NCI-H1105 treated with DMSO at 0.1 percent for 48 hours (cell line): ENCODE measurements at regions not wholly inside any gene's neighbourhood (a gene's known extent, or its start where the extent isn't known, plus 50 kb on each side); places are given as distances from the start of the nearest gene placed in this dataset.
"Not testable (repeated sequence)": the region's sequence is repeated elsewhere in the genome, so short reads cannot be mapped to it uniquely, and the experiment has no call there.

ENCODE experiments used
- DNase-seq: peaks from one replicate; lab custom pipeline; 2025; lab: John Stamatoyannopoulos, UW

DNA sequence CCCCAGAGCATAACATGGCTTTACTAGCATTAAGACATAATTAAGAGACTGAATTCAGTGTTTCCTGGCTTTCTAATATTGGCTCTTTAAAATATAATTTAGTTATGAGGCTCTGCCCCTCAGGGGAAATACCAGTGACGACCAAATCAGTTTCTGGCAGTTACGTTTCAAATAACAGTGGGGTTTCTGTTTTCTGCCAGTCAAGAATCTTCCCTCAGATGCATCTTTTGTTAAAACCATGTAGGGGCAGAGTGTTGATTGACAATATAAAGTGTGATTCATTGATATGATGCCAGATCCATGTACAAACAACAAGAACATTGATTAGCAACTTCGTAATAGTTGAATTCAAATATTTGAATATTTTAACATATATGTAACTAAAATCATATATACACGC is 1169.7 kb downstream of the DIAPH3 start:
- DNase-seq: no peak

DNA sequence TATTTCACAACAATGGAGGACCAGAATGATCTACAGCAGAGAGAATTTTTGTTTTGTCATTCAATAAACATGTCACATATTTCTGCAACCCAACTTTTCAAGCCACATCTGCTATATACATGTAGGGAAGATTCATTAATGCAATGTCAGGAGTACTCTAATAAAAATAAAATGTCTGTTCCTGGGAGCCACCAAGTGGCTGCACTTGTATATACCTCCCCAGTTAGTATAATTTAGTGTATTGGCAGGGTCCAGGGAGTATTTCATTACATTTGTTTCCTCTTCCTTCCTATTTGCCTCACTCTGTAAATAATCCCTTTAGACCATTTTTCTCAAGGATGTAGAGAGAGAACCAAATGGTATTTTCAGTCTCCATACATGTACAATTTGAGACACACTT is 1169.0 kb downstream of the DIAPH3 start:
- DNase-seq: peak; percentile 19

DNA sequence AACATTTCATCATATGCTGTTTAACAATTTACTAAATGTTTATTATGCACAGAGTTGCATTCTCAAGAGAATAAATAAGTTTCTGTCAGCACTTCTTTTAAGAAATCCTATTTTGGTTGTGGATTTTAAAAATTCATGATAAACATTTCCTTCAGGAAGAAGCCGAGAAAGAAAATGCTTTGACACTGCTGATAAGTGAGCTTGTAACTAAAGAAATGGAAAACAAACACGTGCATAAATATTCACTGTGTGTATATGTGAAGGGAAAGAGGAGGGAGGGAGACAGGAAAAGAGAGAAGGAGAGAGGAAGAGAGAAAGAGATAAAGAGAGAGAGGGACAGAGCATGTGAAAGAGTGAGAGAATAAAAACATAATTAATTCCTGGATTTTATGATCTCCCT is 1165.0 kb downstream of the DIAPH3 start:
- no peak for DNase-seq

DNA sequence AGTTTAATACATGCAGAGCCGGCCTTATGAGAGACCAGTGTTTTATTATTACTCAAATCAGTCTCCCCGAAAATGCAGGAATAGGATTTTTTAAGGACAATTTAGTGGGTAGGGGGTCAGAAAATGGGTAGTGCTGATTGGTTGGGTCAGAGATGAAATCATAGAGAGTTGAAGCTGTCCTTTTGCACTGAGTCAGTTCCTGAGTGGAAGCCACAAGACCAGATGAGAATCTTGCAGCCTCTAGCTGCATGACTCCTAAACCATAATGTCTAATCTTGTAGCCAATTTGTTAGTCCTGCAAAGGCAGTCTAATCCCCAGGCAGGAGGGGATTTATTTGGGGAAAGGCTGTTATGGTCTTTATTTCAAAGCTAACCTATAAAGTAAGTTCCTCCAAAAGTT is 1163.9 kb downstream of the DIAPH3 start:
- no peak for DNase-seq

DNA sequence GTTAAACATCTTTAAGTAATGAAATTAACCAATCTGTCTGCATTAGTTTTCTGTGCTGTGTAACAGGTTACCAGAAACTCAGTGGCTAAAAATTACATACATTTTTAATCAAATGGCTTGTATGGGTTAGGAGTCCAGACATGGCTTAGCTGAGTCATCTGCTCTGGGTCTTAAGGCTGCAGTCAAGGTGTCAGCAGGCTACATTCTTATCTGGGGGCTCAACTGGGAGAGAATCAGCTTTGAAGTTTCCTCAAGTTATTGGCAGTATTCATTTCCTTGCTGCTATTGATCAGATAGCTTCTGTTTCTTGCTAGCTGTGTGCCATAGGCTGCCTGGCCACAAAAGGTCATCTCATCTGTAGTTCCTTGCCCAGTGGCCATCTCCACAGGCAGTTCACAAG is 1163.0 kb downstream of the DIAPH3 start:
- no peak for DNase-seq

DNA sequence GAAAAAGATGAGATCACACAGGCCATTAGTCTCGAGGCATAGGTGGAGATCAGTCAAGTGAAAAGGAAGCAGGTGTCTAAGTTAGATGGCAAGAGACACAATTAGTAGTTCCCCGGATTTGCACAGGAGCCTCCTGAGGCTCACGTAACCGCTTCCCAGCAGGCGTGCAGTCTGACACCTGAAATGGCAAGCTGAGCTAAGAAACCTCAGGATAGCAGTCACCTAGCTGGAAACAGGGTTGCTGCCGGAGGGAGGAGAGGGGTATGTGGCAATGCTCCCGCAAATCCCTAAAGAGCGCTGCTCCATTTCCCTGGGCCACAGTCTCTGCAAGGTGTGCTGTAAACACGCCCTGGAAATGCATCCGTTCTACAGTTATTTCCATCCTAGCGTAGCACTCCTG is 1151.0 kb downstream of the DIAPH3 start:
- no peak for DNase-seq

DNA sequence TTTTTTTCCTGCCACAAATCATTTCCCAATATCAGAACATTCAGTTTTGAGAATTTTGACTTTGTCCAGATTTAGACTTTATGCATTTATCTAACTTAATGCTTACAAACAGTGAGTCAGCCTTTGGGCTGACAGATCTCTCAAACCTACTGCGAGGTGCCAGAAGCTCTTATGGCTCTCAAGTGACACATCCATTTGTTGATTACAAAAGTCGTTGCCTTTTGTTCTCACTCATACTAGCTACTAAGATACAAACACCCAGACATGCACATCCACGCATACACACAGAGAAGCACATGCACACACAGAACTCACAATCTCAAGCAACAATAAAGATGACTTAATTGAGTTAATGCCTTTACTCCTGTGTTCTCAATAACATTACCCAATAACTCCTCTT is 1147.5 kb downstream of the DIAPH3 start:
- no peak for DNase-seq

DNA sequence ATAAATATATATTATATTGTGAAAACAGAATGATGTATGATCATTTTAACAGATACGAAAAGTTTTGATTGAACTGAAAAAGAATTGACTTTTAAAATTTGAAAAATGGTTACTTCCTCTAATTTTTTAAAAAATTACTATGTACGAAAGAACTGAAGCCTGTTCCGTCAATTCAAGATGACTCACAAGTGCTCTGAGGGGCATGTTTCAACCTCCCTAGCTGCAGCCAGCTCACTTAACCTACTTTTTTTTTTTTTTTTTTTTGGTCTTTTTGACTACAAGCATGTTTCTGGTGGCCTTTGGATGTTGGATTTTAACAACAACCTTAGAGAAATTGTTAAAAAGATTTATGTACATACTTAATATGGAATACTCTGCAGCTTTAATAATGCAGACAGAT is 1139.3 kb downstream of the DIAPH3 start:
- no peak for DNase-seq

DNA sequence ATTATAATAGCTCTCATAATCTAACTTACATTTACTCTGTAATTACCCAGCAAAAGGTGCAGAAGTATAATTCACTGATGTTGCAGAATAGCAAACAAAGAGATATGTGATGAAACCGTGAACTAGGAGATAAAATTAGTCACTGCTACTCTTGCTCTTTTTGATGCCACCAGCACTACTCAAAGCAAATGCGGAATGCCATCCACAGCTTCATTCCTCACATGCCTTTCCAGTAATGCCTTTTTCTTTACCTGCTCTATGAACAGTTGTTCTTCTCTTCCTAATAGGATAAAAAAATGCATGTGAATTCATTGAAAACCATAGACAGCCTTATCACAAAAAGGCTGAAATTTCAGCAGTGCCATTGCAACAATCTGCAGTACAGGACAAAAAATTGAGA is 1129.5 kb downstream of the DIAPH3 start:
- no peak for DNase-seq

DNA sequence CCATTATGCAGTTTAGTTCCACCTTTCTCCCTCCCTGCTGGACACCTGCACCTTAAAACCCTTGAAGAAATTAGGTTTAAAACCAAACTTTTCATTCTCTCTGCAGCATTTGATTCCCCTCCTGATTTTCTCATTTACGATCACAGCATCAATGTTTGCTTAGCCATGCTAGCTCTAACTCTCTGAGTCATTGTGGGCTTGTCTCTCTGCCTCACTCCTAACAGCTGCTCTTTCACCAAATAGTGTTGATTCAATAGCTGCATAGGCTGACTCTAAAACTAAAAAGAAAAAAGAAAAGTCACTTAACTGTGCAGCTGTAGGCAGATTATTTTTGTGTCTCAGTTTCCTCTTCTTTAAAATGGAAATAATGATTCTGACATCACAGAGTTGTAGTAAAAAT is 1124.9 kb downstream of the DIAPH3 start:
- DNase-seq: no peak

DNA sequence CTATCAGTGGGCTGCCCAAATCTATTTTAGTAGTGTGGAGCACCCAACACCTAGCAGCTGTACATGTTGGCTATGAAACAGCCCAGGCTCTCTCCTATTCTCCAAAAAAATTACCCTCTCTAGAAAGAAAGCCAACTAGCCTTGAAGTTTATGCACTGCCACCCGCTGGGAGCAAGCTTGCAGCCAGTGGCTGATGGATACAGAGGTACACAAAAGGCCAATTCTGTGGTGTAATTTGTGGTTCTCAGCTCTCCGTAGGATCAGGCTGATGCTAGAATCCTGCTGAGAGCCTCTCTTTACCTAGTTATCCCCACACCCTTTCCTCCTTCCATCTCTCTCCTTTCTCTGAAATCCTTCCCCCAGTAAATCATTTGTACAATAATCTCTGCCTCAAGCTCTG is 1120.7 kb downstream of the DIAPH3 start:
- no peak for DNase-seq

DNA sequence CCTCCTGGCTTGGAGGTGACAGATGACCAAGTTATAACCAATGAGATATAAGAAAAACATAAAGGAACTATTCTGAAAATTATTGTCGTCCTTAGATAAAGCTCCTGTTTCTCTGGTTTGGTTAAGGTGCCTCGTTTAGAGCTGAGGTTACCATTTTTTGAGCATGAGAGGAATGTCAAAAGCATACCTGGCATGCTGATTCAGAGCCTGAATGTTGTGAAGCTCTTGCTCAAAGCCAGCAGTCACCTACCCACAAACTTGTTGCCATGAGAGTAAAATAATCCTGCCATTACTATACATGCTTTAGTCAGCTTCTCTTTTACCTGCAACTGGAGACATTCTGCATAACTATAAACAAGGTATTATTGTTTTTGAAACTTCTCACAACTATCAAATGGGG is 1116.2 kb downstream of the DIAPH3 start:
- no peak for DNase-seq

DNA sequence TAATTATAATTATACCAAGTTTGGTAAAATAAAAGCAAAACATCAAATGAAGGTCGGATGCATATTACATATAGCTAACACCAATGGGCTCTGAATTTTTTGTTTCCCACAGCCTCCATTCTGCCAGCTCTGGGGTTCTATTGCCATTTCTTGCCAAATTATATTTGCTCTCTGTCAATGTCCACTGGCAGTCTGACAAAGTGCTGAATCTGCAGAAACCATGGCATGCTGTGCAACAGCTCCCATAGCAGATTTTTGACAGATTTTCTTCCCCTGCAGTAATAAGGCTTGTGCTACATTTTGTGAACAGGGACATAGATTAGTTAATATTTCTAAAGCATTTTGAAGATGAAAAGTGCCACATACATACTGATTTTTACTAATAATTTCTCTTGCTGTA is 1102.1 kb downstream of the DIAPH3 start:
- DNase-seq: no peak

DNA sequence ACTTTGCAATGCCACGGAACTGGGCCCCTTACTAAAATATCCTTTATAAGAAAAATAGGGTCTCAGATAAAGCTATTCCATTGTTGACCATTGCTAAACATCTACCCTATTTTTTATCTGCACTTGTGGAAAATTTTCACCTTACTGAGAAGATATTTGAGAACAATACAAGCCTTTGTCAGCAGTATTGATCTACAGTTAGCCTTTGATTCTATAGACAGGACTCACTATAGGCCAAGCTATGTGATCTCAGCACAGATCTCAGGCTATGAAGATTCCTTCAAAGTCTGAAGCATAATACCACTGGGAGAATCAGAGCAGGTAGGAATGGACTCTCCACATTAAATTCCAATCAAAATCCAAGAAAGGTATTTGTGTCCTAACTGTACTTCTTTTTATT is 1099.7 kb downstream of the DIAPH3 start:
- DNase-seq: no peak

DNA sequence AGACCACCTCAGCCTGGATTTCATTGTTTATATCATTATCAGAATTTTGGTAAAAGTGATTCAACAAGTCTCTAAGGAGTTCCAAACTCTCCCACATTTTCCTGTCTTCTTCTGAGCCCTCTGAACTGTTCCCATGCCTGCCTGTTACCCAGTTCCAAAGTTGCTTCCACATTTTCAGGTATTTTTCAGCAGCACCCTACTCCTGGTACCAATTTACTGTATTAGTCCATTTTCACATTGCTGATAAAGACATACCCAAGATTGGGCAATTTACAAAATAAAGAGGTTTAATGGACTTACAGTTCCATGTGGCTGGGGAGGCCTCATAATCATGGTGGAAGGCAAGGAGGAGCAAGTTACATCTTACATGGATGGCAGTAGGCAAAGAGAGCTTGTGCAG is 1087.3 kb downstream of the DIAPH3 start:
- not testable (repeated sequence) for DNase-seq

DNA sequence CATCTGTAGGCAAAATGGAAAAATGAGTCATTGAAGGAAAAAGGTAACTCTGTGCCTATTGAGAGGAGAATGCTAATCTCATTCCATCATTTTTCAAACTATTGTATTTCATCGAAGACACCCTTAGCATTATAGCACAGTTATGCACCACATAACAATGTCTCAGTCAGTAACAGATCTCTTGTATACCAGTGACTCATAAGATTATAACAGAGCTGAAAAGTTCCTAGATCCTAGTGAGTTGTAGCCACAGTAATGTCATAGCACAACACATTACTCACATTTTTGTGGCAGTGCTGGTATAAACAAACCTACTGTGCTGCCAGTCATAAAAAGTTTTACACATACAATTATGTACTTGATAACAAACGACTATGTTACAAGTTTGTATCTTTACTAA is 1077.6 kb downstream of the DIAPH3 start:
- DNase-seq: no peak

DNA sequence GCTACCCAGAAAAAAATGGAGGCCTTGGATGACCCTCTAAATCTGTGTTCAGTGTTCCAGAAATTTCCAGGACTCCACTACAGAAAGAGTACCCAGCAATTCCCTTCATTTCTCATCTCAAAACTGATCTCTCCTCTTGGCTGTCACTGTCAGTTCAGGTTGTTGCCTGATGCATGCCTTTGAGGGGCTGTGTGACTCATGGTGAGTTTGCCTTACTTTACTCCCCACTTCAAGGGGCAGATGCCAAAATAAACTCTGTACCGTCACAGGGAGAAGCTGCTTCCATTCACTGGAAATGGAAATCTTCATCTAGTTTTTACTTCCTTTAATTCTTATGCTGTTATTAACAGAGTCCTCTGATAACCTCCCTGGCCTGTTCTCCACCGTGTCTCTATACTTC is 1075.0 kb downstream of the DIAPH3 start:
- no peak for DNase-seq

DNA sequence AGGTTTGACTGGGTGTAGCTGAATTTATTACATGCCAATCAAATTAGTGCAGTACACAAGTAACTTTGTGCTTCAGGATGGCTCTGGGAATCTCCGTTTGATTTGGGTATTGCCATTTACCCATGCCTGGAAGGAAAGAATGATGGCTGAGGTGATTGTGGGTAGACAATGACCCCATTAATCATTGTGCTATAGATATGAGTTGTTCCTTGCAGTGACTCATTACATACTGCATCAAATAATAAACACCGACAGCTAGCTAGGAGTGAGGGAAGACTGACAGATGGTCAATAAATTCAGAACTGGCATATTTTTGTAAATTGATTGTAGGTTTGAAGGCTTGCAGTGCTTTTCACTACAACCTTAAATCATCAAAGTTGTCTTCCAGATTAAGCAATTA is 1069.5 kb downstream of the DIAPH3 start:
- DNase-seq: no peak

DNA sequence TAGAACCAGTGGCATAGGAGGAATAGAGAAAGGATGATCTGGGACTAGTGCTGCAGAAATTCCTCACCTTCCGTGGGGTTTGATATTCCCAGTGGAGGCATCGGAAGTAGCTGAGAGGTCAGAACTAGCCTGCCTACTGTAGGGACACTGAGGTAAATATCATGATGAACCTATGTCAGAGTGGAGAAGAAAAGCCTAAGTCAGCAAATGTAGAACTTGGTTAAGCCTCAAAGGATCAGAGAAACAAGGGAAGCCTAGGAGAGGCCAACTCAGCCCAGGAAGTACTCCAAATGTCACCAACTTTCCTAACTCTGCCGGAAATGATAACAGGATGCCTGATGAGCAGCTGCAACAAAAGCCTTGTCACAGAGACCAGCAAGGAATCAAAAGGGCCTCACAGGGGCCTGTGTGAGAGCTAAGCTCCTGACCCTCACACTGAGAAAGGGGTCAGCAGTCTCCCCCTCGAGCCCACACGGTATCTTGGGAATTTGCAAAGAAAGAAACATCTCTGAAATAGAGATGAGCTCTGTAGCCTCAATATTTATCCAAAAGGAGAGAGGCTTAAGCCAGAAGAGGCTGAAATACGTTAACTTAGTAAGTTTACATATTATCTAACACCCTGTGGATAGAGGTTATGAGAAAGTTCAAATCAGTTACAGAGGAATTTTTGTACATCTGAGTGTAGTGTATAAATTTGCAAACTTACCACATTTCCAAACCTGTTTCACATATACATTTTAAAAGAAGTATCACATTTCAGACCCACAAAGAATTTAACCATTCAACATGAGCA is 1064.3 kb downstream of the DIAPH3 start:
- DNase-seq: no peak

DNA sequence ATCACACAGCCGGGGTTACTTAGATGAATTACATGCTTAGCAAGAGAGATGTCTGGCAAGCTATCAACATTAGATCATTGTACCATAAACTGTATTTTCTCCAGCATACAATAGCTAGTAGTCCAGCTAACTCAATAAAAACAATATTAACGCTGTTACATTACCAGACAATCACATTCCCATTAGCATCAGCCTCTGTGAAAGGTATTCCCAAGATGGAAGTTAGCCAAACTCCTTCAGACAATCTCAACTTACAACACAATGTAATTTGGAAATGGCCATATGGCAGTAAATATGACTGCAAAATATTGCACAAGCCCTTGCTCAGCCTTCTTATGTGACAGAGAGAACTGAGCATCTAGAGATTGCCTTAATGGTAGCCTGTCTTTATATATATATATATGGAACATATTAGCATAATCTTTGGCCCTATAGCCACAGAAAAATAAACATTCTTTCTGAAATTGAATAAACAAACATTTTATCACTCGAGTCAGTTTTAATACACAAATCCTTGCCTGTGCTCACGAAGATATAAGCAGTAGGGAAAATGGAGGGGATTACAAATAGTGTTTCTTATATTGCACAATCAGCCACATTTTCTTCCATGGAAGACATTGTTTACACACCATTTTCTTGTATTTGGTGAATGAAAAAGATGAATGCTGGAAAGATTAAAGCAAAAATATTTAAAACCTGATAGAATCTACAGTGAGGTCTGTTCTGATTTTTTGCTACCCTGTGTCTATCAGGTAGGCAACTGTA is 1060.5 kb downstream of the DIAPH3 start:
- DNase-seq: peak; percentile 98

DNA sequence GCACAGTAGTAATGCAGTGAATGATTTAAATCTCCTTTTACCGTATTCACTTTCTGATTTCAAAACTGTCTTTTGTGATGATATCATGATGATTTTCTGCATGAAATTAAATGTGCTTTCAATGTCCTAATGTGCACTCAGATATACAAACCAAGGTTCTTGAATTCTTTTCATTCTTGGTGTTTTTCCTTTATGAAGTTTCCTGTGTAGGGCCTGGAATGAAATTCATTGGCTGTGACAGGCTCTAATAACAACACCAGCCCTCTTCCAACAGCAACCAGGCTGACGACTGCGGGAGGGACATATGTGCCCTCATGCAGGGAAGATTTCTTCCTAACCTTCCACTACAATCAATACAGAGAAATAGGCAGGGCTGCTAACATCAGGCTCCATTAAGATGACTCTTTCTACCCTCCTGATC is 1052.0 kb downstream of the DIAPH3 start:
- DNase-seq: no peak

DNA sequence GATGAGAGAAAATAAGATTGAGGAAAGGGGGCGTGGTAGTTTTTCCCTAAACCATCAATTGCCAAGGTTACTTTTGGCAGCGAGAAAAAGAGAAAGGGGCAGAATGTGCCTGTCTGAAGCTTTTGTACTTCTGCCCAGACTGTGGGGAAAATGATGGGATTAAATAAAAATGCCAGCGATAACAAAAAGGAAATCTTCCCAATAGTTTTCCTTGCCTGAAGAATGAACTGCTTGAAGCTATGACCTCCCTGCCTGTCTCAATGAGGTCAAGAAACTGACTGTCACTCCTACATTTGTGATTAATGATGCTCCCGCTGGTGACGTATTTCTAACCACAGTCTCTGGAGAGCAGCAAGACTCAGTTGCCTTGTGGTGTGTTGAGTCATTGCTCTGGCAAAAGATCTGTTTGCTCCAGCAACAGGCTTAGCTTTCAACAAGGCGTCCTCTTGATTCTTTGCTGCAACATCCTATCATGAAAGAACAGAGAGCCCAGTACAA is 1051.5 kb downstream of the DIAPH3 start:
- DNase-seq: no peak

DNA sequence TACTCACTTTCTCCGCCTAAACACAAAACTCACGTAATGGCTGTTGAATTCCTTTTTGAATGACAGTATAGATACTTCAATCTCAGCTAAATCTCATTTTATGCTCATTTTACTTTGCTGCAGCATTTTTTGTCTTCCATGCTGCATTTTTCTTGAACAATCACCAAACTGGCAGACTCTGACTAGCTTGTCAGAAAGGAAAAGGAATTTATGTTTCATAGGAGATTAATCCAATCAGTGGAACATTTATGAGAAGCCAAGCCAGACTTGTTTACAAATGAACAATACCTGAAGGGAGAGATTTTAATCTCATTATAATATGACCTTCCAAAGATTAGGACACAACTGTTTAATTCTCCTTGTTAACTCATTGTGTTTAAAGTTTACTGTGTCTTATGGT is 1044.3 kb downstream of the DIAPH3 start:
- DNase-seq: no peak
